K562 (cell line): ENCODE measurements at regions not wholly inside any gene's neighbourhood (a gene's known extent, or its start where the extent isn't known, plus 50 kb on each side); places are given as distances from the start of the nearest gene placed in this dataset.

Experiments used
- EWSR1 ChIP-seq: fragments of 450-650 bp; IDR thresholded peaks from 2 replicates; pipeline ENCODE4 v1.6.1; 2018; ENCODE audit warnings: borderline replicate concordance, mild to moderate bottlenecking, low read depth, moderate library complexity; ENCODE audit not compliant: partially characterized antibody
- GABPB2 ChIP-seq: fragments of 250-450 bp; sonication (Bioruptor Pico); conservative IDR thresholded peaks from 2 replicates; pipeline ENCODE4 v1.5.1; 2021; ENCODE audit warnings: mild to moderate bottlenecking
- KHSRP ChIP-seq: fragments of 450-650 bp; IDR thresholded peaks from 2 replicates; pipeline ENCODE4 v1.6.1; 2017
- NFYB ChIP-seq: IDR thresholded peaks from 2 replicates; pipeline ENCODE4 v1.6.1; 2011; ENCODE audit warnings: mild to moderate bottlenecking, moderate library complexity; ENCODE audit not compliant: insufficient read length; ENCODE audit errors: extremely low read depth
- RBM17 ChIP-seq: fragments of 200-400 bp; formaldehyde crosslinking; IDR thresholded peaks from 2 replicates; pipeline ENCODE4 v1.6.1; 2017; ENCODE audit warnings: low read depth, mild to moderate bottlenecking, low read length, borderline replicate concordance
- SMC3 ChIP-seq: conservative IDR thresholded peaks from 2 replicates; pipeline ENCODE4 v1.6.1; 2011; ENCODE audit warnings: low read depth, low read length, improper control_type of control experiment; ENCODE audit not compliant: insufficient read depth
- ZBTB17 ChIP-seq: fragments of 450-650 bp; formaldehyde crosslinking; IDR thresholded peaks from 2 replicates; pipeline ENCODE4 v1.4.0; 2020; ENCODE audit warnings: mild to moderate bottlenecking
- ZBTB7A ChIP-seq: IDR thresholded peaks from 2 replicates; pipeline ENCODE4 v1.6.1; 2011; ENCODE audit warnings: low read depth, mild to moderate bottlenecking, low read length, moderate library complexity, borderline replicate concordance; ENCODE audit not compliant: control insufficient read depth
- ZKSCAN8 ChIP-seq: fragments of 200-800 bp; sonication (Bioruptor generic); IDR thresholded peaks from 2 replicates; pipeline ENCODE4 v1.6.1; 2016; ENCODE audit warnings: missing genetic modification characterization, missing compliant biosample characterization
- TF ChIP-seq, protein P1 (sequence below): fragments of 150-350 bp; conservative IDR thresholded peaks from 2 replicates; pipeline ENCODE4 v1.6.1; 2014; ENCODE audit warnings: low read length
- TF ChIP-seq, protein P2 (sequence below), 2 experiments: fragments of 450-650 bp in 1 of 2; IDR thresholded peaks; 2 replicates each; pipeline ENCODE4 v1.6.1; 2011 to 2017; ENCODE audit warnings: low read depth in 2 of 2, antibody characterized with exemption in 1 of 2, borderline replicate concordance in 1 of 2, low read length in 1 of 2, mild to moderate bottlenecking in 1 of 2, mixed read lengths in 1 of 2; ENCODE audit not compliant: control insufficient read depth in 1 of 2

DNA sequence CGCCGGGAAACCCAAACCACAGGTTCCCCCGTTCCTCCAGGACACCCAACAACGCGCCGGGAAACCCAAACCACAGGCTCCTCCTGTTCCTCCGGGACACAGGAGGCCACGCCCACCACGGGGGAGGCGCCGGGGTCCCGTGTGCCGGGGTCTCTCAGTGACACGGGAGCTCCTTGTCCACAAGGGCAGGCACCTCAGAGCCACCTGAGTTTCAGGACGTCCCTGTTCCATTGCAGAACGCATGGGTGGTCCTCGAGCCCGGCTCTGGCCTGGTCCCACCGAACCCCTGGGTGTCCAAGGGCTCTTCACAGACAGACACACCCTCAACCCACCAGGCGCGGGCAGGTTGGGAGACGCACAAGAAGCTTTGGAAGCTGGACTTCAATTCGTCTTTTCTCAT is 57.6 kb upstream of the ADGRA1 start (continued):
- TF ChIP-seq, protein P1, sequence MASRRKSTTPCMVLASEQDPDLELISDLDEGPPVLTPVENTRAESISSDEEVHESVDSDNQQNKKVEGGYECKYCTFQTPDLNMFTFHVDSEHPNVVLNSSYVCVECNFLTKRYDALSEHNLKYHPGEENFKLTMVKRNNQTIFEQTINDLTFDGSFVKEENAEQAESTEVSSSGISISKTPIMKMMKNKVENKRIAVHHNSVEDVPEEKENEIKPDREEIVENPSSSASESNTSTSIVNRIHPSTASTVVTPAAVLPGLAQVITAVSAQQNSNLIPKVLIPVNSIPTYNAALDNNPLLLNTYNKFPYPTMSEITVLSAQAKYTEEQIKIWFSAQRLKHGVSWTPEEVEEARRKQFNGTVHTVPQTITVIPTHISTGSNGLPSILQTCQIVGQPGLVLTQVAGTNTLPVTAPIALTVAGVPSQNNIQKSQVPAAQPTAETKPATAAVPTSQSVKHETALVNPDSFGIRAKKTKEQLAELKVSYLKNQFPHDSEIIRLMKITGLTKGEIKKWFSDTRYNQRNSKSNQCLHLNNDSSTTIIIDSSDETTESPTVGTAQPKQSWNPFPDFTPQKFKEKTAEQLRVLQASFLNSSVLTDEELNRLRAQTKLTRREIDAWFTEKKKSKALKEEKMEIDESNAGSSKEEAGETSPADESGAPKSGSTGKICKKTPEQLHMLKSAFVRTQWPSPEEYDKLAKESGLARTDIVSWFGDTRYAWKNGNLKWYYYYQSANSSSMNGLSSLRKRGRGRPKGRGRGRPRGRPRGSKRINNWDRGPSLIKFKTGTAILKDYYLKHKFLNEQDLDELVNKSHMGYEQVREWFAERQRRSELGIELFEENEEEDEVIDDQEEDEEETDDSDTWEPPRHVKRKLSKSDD = no peak
- no peak for TF ChIP-seq RBM17
- no peak for TF ChIP-seq EWSR1
- no peak for TF ChIP-seq ZBTB17 (CRISPR knock-in tag)
- TF ChIP-seq ZBTB7A = no peak
- no peak for TF ChIP-seq KHSRP
- no peak for TF ChIP-seq GABPB2 (CRISPR knock-in tag)
- TF ChIP-seq, protein P2, sequence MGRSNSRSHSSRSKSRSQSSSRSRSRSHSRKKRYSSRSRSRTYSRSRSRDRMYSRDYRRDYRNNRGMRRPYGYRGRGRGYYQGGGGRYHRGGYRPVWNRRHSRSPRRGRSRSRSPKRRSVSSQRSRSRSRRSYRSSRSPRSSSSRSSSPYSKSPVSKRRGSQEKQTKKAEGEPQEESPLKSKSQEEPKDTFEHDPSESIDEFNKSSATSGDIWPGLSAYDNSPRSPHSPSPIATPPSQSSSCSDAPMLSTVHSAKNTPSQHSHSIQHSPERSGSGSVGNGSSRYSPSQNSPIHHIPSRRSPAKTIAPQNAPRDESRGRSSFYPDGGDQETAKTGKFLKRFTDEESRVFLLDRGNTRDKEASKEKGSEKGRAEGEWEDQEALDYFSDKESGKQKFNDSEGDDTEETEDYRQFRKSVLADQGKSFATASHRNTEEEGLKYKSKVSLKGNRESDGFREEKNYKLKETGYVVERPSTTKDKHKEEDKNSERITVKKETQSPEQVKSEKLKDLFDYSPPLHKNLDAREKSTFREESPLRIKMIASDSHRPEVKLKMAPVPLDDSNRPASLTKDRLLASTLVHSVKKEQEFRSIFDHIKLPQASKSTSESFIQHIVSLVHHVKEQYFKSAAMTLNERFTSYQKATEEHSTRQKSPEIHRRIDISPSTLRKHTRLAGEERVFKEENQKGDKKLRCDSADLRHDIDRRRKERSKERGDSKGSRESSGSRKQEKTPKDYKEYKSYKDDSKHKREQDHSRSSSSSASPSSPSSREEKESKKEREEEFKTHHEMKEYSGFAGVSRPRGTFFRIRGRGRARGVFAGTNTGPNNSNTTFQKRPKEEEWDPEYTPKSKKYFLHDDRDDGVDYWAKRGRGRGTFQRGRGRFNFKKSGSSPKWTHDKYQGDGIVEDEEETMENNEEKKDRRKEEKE (IDR thresholded peaks at IDR 0.05; ENCODE audit: borderline replicate concordance in 1 of 2, control insufficient read depth in 1 of 2, low read depth in 2 of 2, low read length in 1 of 2) = no peak
- TF ChIP-seq ZKSCAN8 (CRISPR knock-in tag) = no peak
- TF ChIP-seq SMC3 = no peak
- TF ChIP-seq NFYB = no peak
